Neural progenitor cell (in vitro differentiated cells): ENCODE measurements at regions not wholly inside any gene's neighbourhood (a gene's known extent, or its start where the extent isn't known, plus 50 kb on each side); places are given as distances from the start of the nearest gene placed in this dataset.

Source experiments
- CTCF ChIP-seq: fragments of 200-600 bp; sonication (generic); IDR thresholded peaks from 2 replicates; pipeline ENCODE4 v1.5.1; 2017; ENCODE audit warnings: antibody characterized with exemption, mild to moderate bottlenecking
- EZH2 ChIP-seq: fragments of 200-600 bp; sonication (generic); IDR thresholded peaks from 2 replicates; pipeline ENCODE4 v1.6.1; 2017; ENCODE audit warnings: antibody characterized with exemption, mild to moderate bottlenecking, moderate library complexity
- EZH2phosphoT487 ChIP-seq: fragments of 200-600 bp; sonication (generic); IDR thresholded peaks from 2 replicates; pipeline ENCODE4 v1.6.1; 2017; ENCODE audit warnings: antibody characterized with exemption

- TF ChIP-seq CTCF, result no peak
- TF ChIP-seq EZH2phosphoT487, result no peak
- no peak for TF ChIP-seq EZH2
These were observed 1399.9 kb downstream of the PLA2G4A start for GRCh38 chr1:188228623-188229022.
